ENCODE measurements at regions not wholly inside any gene's neighbourhood (a gene's known extent, or its start where the extent isn't known, plus 50 kb on each side); places are given as distances from the start of the nearest gene placed in this dataset.

DNA sequence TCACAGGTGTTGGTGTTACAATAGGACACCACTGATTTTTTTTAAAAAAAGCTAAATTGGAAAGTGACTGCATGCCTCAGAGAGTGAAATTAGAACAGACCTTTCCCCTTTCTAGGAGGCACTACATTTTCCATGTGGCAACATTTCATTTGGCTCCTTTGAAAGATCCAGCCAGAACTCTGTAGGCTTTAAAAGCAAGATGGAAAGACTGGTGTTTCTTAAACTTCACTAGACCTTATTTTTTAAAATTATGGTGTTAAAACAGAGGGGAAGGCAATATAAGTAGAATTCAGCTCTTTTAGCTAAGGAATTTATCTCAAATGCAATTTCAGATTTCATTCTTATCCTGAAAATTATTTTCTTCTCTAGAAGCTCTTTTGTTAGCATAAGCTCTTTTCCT lies 317.6 kb upstream of the TGFBR2 start:
- H3K27me3 ChIP-seq (ENCODE audit: control insufficient read depth, insufficient read depth, low read length, poor library complexity, severe bottlenecking), result no peaks in the 10 kb centered on the region
- no peak overlapping the region for H3K4me3 ChIP-seq (ENCODE audit: insufficient read depth, low read depth, low read length)
- peaks cover 14% of the 10 kb centered on the region for H3K4me1 ChIP-seq (ENCODE audit: control insufficient read depth, insufficient read depth, low read length)
- H3K9me3 ChIP-seq (ENCODE audit: control insufficient read depth, low read length), result no peaks in the 10 kb centered on the region
- peak overlapping the region; percentile 50 for H3K27ac ChIP-seq (ENCODE audit: insufficient read depth, low read depth, low read length, poor library complexity, severe bottlenecking)
- H3K36me3 ChIP-seq (ENCODE audit: control insufficient read depth, insufficient read depth, low read length), result no peaks in the 10 kb centered on the region

DNA sequence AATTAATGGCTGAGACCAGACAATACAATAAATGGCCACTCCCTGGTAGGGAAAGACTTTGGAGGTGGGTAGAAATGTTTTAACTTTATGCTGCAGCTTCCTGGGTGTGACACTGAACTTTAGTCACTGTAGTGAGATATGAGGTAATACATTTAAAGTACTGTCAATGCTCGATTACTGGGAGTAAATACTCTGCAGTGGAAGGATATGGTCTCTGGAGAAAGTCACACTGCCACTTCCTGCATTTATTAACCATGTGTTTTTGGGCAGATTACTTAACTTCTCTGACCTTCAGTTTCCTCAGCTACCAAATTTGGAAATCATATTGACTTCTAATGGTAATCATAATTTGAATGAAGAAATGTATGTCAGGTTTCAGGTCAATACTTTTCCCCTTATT lies 317.1 kb upstream of the TGFBR2 start:
- Histone ChIP-seq H3K4me1 (ENCODE audit: control insufficient read depth, insufficient read depth, low read length) (peaks cover 14% of the 10 kb centered on the region), H3K36me3 (ENCODE audit: control insufficient read depth, insufficient read depth, low read length) (no peaks in the 10 kb centered on the region), H3K9me3 (ENCODE audit: control insufficient read depth, low read length) (no peaks in the 10 kb centered on the region), H3K4me3 (ENCODE audit: insufficient read depth, low read depth, low read length) (no peak overlapping the region), H3K27ac (ENCODE audit: insufficient read depth, low read depth, low read length, poor library complexity, severe bottlenecking) (no peak overlapping the region), H3K27me3 (ENCODE audit: control insufficient read depth, insufficient read depth, low read length, poor library complexity, severe bottlenecking) (no peaks in the 10 kb centered on the region)
- 87 to 95% methylated on average over 1 of the region's 1 CpG for WGBS, 2 experiments

DNA sequence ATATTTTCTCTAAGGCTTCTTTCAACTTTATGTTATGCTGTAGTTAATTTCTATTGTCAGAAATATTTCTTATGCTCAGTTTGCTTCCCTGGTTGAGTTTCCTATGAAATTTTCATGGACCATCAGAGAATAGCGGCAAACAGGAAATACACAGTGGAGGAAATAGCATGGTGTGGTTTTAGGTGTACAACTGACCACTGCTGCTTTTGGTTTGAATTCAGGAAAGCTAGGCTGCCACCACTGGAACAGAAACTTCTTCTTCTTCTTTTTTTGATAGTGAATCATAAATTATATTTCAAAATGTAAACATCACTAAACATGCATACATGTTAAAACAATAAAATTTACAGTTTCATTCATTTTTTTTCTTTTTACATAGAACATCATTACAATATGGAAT lies 316.6 kb upstream of the TGFBR2 start:
- Histone ChIP-seq H3K4me1 (ENCODE audit: control insufficient read depth, insufficient read depth, low read length) (peaks cover 14% of the 10 kb centered on the region), H3K4me3 (ENCODE audit: insufficient read depth, low read depth, low read length) (no peak overlapping the region), H3K9me3 (ENCODE audit: control insufficient read depth, low read length) (no peaks in the 10 kb centered on the region), H3K36me3 (ENCODE audit: control insufficient read depth, insufficient read depth, low read length) (no peaks in the 10 kb centered on the region), H3K27me3 (ENCODE audit: control insufficient read depth, insufficient read depth, low read length, poor library complexity, severe bottlenecking) (no peaks in the 10 kb centered on the region), H3K27ac (ENCODE audit: insufficient read depth, low read depth, low read length, poor library complexity, severe bottlenecking) (no peak overlapping the region)
- 95 to 100% methylated on average over 1 of the region's 1 CpG for WGBS, 2 experiments

DNA sequence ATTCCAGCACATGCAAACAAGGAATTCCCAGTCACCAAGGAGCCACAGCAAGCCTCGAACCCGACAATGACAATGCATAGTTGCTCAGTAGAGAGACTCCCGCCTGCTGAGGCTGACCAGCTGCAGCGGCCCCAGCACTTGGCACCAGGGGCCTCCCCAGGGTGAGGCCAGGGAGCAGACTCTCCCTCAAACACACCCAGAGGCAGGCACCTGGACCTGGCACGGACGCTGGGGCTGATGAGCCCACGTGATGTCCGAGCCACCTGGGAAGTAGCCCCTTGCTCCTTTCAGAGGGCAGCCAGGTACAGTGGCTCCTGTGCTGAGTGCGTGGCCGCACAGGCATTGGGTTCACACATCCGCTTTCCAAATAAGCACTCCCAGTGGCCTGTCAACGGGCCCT lies 315.9 kb upstream of the TGFBR2 start:
- no peaks in the 10 kb centered on the region for H3K27me3 ChIP-seq (ENCODE audit: control insufficient read depth, insufficient read depth, low read length, poor library complexity, severe bottlenecking)
- H3K36me3 ChIP-seq (ENCODE audit: control insufficient read depth, insufficient read depth, low read length), result no peaks in the 10 kb centered on the region
- no peak overlapping the region for H3K4me3 ChIP-seq (ENCODE audit: insufficient read depth, low read depth, low read length)
- 92% methylated on average over 12 of the region's 12 CpGs for WGBS, 2 experiments
- H3K9me3 ChIP-seq (ENCODE audit: control insufficient read depth, low read length), result no peaks in the 10 kb centered on the region
- H3K4me1 ChIP-seq (ENCODE audit: control insufficient read depth, insufficient read depth, low read length), result peaks cover 14% of the 10 kb centered on the region
- no peak overlapping the region for H3K27ac ChIP-seq (ENCODE audit: insufficient read depth, low read depth, low read length, poor library complexity, severe bottlenecking)

DNA sequence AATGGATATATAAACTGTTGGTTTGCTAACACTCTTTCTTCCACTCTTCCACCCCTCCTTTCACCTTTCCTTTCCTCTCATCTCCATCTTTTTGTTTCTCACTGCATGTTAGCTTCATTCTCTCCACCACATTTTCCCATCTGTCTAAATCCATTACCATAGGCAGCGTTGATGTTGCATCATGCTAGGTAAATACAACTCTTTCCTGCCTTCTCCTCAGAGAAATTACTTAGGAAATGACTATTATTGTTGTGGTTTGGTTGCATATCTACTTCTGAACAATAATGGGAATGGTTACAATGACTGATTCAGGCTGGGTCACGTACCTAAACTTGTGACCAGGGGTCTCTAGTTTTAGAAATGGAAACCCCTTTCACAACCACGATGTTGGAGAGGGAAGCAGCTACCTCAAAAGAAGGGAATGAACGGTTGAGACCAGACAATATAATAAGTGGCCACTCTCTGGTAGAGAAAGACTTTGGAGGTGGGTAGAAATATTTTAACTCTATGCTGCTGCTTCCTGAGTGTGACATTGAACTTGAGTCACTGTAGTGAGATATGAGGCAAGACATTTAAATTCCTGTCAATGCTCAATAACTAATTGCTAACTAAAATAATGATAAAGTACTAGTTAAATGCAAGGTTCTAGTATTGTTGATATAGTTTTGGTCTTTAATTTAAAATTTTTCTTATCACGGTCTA lies 314.1 kb upstream of the TGFBR2 start:
- H3K4me3 ChIP-seq (ENCODE audit: insufficient read depth, low read depth, low read length), result no peak overlapping the region
- 95% methylated on average over 5 of the region's 5 CpGs for WGBS, 2 experiments
- no peaks in the 10 kb centered on the region for H3K9me3 ChIP-seq (ENCODE audit: control insufficient read depth, low read length)
- H3K27ac ChIP-seq (ENCODE audit: insufficient read depth, low read depth, low read length, poor library complexity, severe bottlenecking), result no peak overlapping the region
- no peaks in the 10 kb centered on the region for H3K27me3 ChIP-seq (ENCODE audit: control insufficient read depth, insufficient read depth, low read length, poor library complexity, severe bottlenecking)
- H3K4me1 ChIP-seq (ENCODE audit: control insufficient read depth, insufficient read depth, low read length), result peaks cover 9% of the 10 kb centered on the region
- no peaks in the 10 kb centered on the region for H3K36me3 ChIP-seq (ENCODE audit: control insufficient read depth, insufficient read depth, low read length)

DNA sequence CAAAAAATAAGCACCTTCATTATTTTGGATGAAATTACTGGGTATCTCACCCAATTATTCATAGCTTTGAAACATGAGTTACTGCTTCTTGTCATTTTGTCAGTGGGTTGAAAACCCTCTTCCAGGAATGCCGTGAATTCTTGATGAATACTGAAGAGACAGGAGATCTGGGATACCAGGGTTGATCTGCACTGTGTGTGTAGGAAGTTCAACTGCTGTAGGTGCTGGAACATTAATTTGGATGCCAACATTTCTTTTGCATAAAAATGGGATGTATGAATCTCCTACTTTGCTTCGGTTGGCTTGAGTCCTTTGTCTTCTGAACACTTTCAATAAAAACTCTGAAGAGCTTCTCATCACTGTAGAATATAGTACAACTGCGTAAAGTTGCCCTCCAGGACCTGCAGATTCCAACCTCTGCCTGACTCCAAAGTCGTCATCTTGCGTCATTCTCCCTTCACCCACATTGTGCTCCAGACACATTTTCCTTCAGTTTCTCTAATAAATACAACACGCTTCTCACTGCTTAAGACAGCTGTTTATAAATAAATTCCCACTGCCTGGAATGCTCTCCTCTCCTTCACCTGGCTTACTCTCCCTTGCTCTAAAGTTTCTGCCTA lies 312.7 kb upstream of the TGFBR2 start:
- Histone ChIP-seq H3K27ac (ENCODE audit: insufficient read depth, low read depth, low read length, poor library complexity, severe bottlenecking) (no peak overlapping the region), H3K9me3 (ENCODE audit: control insufficient read depth, low read length) (no peaks in the 10 kb centered on the region), H3K27me3 (ENCODE audit: control insufficient read depth, insufficient read depth, low read length, poor library complexity, severe bottlenecking) (no peaks in the 10 kb centered on the region), H3K4me3 (ENCODE audit: insufficient read depth, low read depth, low read length) (no peak overlapping the region), H3K4me1 (ENCODE audit: control insufficient read depth, insufficient read depth, low read length) (peaks cover 9% of the 10 kb centered on the region), H3K36me3 (ENCODE audit: control insufficient read depth, insufficient read depth, low read length) (no peaks in the 10 kb centered on the region)
- WGBS, 2 experiments, result 93 to 95% methylated on average over 6 of the region's 6 CpGs

DNA sequence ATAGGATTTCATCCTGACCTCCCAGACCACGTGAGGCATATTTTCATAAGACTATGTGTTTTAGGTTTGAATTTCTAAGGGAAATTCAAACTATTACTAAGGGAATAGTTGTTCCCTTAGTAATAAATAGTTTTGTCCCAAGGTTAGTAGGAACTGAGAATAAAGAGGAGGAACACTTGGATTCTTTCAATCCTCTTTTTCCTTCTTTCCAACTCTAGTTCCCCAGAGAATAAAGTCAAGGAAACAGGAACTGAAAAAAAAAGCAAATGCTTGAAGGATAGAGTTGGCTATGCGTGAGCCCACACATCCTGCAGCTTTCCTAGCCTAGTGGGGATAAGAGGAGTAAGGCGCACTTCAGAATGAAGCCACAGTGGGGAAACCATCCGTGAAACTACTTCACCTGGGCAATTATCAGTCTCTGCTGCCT lies 312.1 kb upstream of the TGFBR2 start:
- H3K36me3 ChIP-seq (ENCODE audit: control insufficient read depth, insufficient read depth, low read length), result no peaks in the 10 kb centered on the region
- WGBS, 2 experiments, result 84 to 89% methylated on average over 4 of the region's 4 CpGs
- H3K4me1 ChIP-seq (ENCODE audit: control insufficient read depth, insufficient read depth, low read length), result peaks cover 5% of the 10 kb centered on the region
- no peak overlapping the region for H3K4me3 ChIP-seq (ENCODE audit: insufficient read depth, low read depth, low read length)
- no peaks in the 10 kb centered on the region for H3K27me3 ChIP-seq (ENCODE audit: control insufficient read depth, insufficient read depth, low read length, poor library complexity, severe bottlenecking)
- H3K27ac ChIP-seq (ENCODE audit: insufficient read depth, low read depth, low read length, poor library complexity, severe bottlenecking), result no peak overlapping the region
- no peaks in the 10 kb centered on the region for H3K9me3 ChIP-seq (ENCODE audit: control insufficient read depth, low read length)

DNA sequence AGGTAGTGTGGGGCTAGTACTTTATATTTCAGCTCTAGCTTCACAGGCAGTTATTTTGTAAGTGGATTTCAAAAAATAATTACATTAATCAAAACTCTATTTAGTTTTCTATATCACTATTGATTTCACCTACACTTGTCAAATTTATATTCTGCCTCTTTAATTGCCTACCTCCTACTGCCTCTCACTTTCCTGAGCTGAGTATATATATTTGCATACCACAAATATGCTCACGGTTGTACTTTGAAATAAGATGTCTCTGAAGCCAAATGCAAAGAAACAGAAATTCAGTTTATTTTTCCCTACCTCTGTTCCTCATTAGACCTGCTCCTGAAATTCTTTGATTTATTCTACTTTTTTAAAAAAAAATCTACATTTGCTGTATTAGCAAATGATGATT lies 309.3 kb upstream of the TGFBR2 start:
- no peaks in the 10 kb centered on the region for H3K27me3 ChIP-seq (ENCODE audit: control insufficient read depth, insufficient read depth, low read length, poor library complexity, severe bottlenecking)
- H3K4me3 ChIP-seq (ENCODE audit: insufficient read depth, low read depth, low read length), result no peak overlapping the region
- no peaks in the 10 kb centered on the region for H3K36me3 ChIP-seq (ENCODE audit: control insufficient read depth, insufficient read depth, low read length)
- H3K4me1 ChIP-seq (ENCODE audit: control insufficient read depth, insufficient read depth, low read length), result no peaks in the 10 kb centered on the region
- 85 to 100% methylated on average over 1 of the region's 1 CpG for WGBS, 2 experiments
- no peaks in the 10 kb centered on the region for H3K9me3 ChIP-seq (ENCODE audit: control insufficient read depth, low read length)
- no peak overlapping the region for H3K27ac ChIP-seq (ENCODE audit: insufficient read depth, low read depth, low read length, poor library complexity, severe bottlenecking)

DNA sequence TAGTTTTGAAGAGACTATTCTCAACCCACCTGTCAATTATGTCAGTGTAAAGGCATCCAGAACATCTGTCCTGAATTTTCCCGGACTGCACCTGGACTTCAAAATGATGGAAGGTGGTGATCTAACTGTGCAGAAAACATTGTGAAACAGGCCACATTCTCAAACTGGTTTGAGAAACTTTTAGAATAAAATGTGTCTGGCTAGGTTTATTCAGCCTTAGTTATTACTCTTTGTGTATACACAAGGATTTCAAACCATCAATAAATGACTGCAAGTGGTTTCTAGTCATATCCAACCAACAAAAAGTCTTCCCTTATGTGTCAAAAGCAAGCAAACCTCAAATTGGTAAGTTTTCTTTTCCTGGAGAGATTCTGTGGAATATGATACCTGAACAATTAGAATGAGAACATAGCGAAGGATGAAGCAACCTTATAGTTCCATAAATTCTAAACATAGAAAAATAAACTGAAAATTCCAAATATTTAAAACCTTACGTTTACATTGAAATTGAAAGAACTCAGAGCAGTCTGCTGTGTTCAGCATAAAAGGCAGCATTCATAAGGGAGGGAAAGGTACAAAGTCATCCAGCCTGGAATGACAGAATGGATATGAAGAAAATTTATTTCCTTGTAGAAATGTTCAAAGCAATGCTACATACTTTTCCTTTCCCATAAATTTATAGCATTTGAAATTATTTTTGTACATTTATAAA lies 306.6 kb upstream of the TGFBR2 start:
- 91 to 95% methylated on average over 2 to 3 of the region's 3 CpGs for WGBS, 2 experiments
- H3K4me1 ChIP-seq (ENCODE audit: control insufficient read depth, insufficient read depth, low read length), result no peaks in the 10 kb centered on the region
- no peak overlapping the region for H3K4me3 ChIP-seq (ENCODE audit: insufficient read depth, low read depth, low read length)
- H3K27me3 ChIP-seq (ENCODE audit: control insufficient read depth, insufficient read depth, low read length, poor library complexity, severe bottlenecking), result no peaks in the 10 kb centered on the region
- peaks cover 3% of the 10 kb centered on the region for H3K9me3 ChIP-seq (ENCODE audit: control insufficient read depth, low read length)
- H3K36me3 ChIP-seq (ENCODE audit: control insufficient read depth, insufficient read depth, low read length), result no peaks in the 10 kb centered on the region
- no peak overlapping the region for H3K27ac ChIP-seq (ENCODE audit: insufficient read depth, low read depth, low read length, poor library complexity, severe bottlenecking)

DNA sequence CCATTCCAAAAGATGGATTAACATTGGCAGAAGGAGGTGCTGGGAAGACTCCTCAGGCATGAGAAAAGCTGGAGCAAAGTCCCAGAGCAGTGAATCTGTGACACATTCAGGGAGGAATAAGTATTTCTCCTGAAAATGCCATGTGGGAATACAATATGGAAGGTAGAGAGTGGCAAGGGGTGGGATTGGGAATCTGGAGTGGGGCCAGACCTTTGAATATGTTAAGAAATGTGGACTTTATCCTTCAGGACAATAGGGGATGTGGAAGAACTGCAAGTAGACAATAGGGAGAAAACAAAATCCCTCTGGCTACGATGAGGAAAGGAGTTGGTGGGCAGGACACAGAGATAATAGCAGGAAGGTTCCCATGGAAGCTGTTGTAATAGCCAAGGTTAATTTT lies 305.6 kb upstream of the TGFBR2 start:
- no peaks in the 10 kb centered on the region for H3K4me1 ChIP-seq (ENCODE audit: control insufficient read depth, insufficient read depth, low read length)
- 31 to 45% methylated on average over 1 of the region's 1 CpG for WGBS, 2 experiments
- no peak overlapping the region for H3K27ac ChIP-seq (ENCODE audit: insufficient read depth, low read depth, low read length, poor library complexity, severe bottlenecking)
- peaks cover 3% of the 10 kb centered on the region for H3K9me3 ChIP-seq (ENCODE audit: control insufficient read depth, low read length)
- no peaks in the 10 kb centered on the region for H3K36me3 ChIP-seq (ENCODE audit: control insufficient read depth, insufficient read depth, low read length)
- no peak overlapping the region for H3K4me3 ChIP-seq (ENCODE audit: insufficient read depth, low read depth, low read length)
- H3K27me3 ChIP-seq (ENCODE audit: control insufficient read depth, insufficient read depth, low read length, poor library complexity, severe bottlenecking), result no peaks in the 10 kb centered on the region
